ENCODE measurements at regions not wholly inside any gene's neighbourhood (a gene's known extent, or its start where the extent isn't known, plus 50 kb on each side); places are given as distances from the start of the nearest gene placed in this dataset.
"Not testable (repeated sequence)": the region's sequence is repeated elsewhere in the genome, so short reads cannot be mapped to it uniquely, and the experiment has no call there.

DNA sequence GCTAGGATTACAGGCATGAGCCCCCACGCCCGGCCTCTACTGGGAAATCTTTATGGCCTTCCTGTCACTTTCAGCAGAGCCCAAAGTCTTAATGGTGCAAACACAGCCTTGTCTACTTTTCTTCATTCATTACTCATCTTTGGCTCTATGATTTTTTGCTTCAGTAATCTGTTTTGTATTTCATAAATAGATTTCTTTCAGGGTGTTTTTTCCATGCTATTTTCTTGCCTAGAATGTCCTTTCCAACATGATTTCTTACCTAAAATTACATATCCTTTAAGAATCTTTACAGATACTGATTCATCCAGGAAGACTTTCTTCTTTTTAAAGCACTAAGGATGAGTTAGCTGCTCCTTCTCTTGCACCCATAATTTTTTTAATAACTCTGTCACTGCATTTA, 213.0 kb downstream of the TAF11L14 start:
- H3K4me3 ChIP-seq (ENCODE audit: low read length) = no peak overlapping the region
- H3K36me3 ChIP-seq (ENCODE audit: control insufficient read depth, insufficient read depth, low read length) = no peaks in the 10 kb centered on the region
- H3K9me3 ChIP-seq (ENCODE audit: control insufficient read depth, low read depth, low read length) = peaks cover 2% of the 10 kb centered on the region
- WGBS (ENCODE audit: insufficient coverage, low lambda C conversion rate) = 80% methylated on average over 1 of the region's 2 CpGs
- no peaks in the 10 kb centered on the region for H3K27me3 ChIP-seq (ENCODE audit: control insufficient read depth, insufficient read depth, low read length)
- H3K27ac ChIP-seq (ENCODE audit: low read length) = no peak overlapping the region
- no peaks in the 10 kb centered on the region for H3K4me1 ChIP-seq (ENCODE audit: control insufficient read depth, insufficient read depth, low read length)
- no peak for DNase-seq

DNA sequence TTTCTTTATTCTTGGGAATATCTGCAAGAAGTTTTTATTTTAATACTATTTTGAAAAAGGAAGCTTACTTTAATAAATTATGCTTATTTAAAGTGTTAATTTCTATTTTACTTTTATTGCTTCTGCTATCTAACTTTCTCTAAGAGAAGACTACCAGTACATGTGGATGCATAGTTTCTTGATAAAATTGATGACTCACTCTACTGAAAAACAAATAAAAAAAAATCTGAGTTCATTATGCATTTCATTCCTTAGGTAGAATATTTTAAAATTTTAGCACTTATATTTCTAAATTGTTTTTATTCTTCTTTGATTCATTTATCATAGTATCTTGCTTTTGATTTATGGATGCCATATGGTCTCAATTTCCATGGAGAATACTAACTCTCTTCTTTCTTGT, 217.9 kb downstream of the TAF11L14 start:
- Histone ChIP-seq H3K4me3 (ENCODE audit: low read length) (no peak overlapping the region), H3K27me3 (ENCODE audit: control insufficient read depth, insufficient read depth, low read length) (no peaks in the 10 kb centered on the region), H3K36me3 (ENCODE audit: control insufficient read depth, insufficient read depth, low read length) (no peaks in the 10 kb centered on the region), H3K27ac (ENCODE audit: low read length) (no peak overlapping the region), H3K4me1 (ENCODE audit: control insufficient read depth, insufficient read depth, low read length) (no peaks in the 10 kb centered on the region), H3K9me3 (ENCODE audit: control insufficient read depth, low read depth, low read length) (peaks cover 2% of the 10 kb centered on the region)
- no peak for DNase-seq

DNA sequence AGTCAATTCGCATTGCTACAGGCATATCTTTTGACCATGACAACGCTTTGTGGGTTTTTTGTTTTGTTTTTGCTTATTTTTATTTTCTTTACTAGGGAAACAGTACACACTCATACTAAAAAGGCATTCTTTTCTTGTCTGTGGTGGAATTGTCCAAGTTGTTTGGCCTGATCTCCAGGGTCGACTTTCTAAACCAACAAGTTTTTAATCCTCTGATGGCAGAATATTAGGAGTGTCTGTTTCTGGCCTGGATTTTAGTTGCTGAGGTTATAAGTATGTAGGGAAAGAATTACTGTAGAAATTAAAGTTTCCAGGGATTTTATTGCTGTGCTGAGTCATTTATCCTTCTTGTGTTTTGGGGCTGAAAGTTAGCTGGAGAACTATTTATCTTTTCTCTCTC, 218.5 kb downstream of the TAF11L14 start:
- DNase-seq = no peak
- H3K4me3 ChIP-seq (ENCODE audit: low read length) = no peak overlapping the region
- H3K27me3 ChIP-seq (ENCODE audit: control insufficient read depth, insufficient read depth, low read length) = no peaks in the 10 kb centered on the region
- peaks cover 2% of the 10 kb centered on the region for H3K9me3 ChIP-seq (ENCODE audit: control insufficient read depth, low read depth, low read length)
- no peak overlapping the region for H3K27ac ChIP-seq (ENCODE audit: low read length)
- no peaks in the 10 kb centered on the region for H3K4me1 ChIP-seq (ENCODE audit: control insufficient read depth, insufficient read depth, low read length)
- 82% methylated on average over 2 of the region's 3 CpGs for WGBS (ENCODE audit: insufficient coverage, low lambda C conversion rate)
- no peaks in the 10 kb centered on the region for H3K36me3 ChIP-seq (ENCODE audit: control insufficient read depth, insufficient read depth, low read length)

DNA sequence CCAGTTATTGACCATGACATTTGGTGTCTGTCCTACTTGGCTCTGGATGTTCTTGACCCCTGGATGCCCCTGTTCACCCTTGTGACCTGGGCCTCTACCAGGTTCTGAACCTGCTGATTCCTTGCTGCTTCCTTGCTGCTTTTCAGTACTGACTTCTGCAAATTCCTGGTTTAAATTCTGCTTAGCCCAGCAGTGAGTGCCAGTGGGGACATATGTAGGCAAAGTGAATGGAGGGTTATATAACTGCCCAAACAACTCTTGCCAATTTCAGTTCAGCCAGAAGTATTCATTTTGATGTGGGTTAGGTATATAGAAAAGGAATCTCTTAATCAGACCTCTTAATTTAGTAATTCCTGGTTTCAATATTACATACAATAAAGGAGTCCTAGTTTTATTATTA, 220.6 kb downstream of the TAF11L14 start:
- H3K4me3 ChIP-seq (ENCODE audit: low read length) = no peak overlapping the region
- H3K4me1 ChIP-seq (ENCODE audit: control insufficient read depth, insufficient read depth, low read length) = no peaks in the 10 kb centered on the region
- no peaks in the 10 kb centered on the region for H3K36me3 ChIP-seq (ENCODE audit: control insufficient read depth, insufficient read depth, low read length)
- no peak overlapping the region for H3K27ac ChIP-seq (ENCODE audit: low read length)
- no peaks in the 10 kb centered on the region for H3K27me3 ChIP-seq (ENCODE audit: control insufficient read depth, insufficient read depth, low read length)
- DNase-seq = no peak
- no peaks in the 10 kb centered on the region for H3K9me3 ChIP-seq (ENCODE audit: control insufficient read depth, low read depth, low read length)

DNA sequence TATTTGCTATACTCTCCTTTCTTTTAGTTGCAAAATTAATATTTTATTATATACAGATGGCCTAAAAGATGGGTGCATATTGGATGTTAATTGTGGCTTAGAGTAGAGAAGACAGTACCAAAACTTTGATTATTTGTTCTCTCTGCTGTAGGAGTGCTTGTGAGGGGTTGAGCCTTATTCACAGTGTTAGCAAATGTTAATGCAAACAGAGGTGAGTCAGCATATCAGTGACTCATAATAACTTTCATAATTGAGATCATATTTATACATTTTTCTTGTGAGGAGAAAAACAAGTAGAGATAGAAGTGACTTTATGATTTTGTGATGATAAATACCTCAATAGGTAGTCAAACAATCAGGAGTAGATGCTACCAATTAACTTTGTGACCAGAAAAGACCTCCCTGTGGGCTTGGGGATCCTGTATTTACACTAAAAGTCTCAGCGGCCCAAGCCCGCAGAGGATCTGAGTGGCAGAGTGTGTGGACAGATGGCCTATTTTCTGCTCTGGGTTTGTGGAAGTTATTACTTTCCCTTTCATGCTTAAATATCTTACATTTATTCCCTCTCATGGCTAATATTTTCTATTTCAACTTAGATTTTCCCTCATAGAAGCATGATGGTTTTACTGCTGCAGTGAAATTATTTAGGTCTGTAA, 226.5 kb downstream of the TAF11L14 start:
- no peak for DNase-seq
- Histone ChIP-seq H3K4me1 (ENCODE audit: control insufficient read depth, insufficient read depth, low read length) (no peaks in the 10 kb centered on the region), H3K27me3 (ENCODE audit: control insufficient read depth, insufficient read depth, low read length) (no peaks in the 10 kb centered on the region), H3K36me3 (ENCODE audit: control insufficient read depth, insufficient read depth, low read length) (no peaks in the 10 kb centered on the region), H3K27ac (ENCODE audit: low read length) (no peak overlapping the region), H3K4me3 (ENCODE audit: low read length) (no peak overlapping the region), H3K9me3 (ENCODE audit: control insufficient read depth, low read depth, low read length) (no peaks in the 10 kb centered on the region)
- no CpG with 5 or more reads among the region's 2 CpGs for WGBS (ENCODE audit: insufficient coverage, low lambda C conversion rate)

DNA sequence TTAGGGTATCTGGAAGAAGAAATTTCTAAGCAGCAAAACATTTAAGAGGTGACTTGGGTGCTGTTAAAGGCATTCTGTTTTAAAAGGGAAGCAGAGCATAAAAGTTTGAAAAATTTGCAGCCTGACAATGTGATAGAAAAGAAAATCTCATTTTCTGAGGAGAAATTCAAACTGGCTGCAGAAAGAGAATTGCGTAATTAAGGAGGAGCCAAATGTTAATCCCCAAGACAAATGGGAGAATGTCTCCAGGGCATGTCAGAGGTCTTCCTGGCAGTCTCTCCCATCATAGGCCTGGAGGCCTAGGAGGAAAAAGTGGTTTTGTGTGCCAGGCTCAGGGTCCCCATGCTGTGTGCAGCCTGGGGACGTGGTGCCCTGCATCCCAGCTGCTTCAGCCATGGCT, 230.6 kb downstream of the TAF11L14 start:
- 100% methylated on average over 1 of the region's 2 CpGs for WGBS (ENCODE audit: insufficient coverage, low lambda C conversion rate)
- not testable (repeated sequence) for H3K36me3 ChIP-seq (ENCODE audit: control insufficient read depth, insufficient read depth, low read length); H3K27me3 ChIP-seq (ENCODE audit: control insufficient read depth, insufficient read depth, low read length); DNase-seq; H3K27ac ChIP-seq (ENCODE audit: low read length); H3K4me1 ChIP-seq (ENCODE audit: control insufficient read depth, insufficient read depth, low read length); H3K4me3 ChIP-seq (ENCODE audit: low read length); H3K9me3 ChIP-seq (ENCODE audit: control insufficient read depth, low read depth, low read length)

DNA sequence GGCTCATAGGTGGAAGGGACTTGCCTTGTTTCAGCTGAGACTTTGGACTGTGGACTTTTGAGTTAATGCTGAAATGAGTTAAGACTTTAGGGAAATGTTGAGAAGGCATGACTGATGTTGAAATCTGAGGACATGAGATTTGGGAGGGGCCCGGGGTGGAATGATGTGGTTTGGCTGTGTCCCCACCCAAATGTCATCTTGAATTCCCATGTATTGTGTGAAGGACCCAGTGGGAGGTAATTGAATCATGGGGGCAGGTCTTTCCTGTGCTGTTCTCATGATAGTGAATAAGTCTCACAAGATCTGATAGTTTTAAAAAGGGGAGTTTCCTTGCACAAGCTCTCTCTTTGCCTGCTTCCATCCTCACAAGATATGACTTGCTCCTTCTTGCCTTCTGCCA, 231.7 kb downstream of the TAF11L14 start:
- H3K9me3 ChIP-seq (ENCODE audit: control insufficient read depth, low read depth, low read length); H3K4me1 ChIP-seq (ENCODE audit: control insufficient read depth, insufficient read depth, low read length); H3K4me3 ChIP-seq (ENCODE audit: low read length); H3K27ac ChIP-seq (ENCODE audit: low read length); H3K27me3 ChIP-seq (ENCODE audit: control insufficient read depth, insufficient read depth, low read length); DNase-seq; H3K36me3 ChIP-seq (ENCODE audit: control insufficient read depth, insufficient read depth, low read length): not testable (repeated sequence)
- no CpG with 5 or more reads among the region's 1 CpG for WGBS (ENCODE audit: insufficient coverage, low lambda C conversion rate)

DNA sequence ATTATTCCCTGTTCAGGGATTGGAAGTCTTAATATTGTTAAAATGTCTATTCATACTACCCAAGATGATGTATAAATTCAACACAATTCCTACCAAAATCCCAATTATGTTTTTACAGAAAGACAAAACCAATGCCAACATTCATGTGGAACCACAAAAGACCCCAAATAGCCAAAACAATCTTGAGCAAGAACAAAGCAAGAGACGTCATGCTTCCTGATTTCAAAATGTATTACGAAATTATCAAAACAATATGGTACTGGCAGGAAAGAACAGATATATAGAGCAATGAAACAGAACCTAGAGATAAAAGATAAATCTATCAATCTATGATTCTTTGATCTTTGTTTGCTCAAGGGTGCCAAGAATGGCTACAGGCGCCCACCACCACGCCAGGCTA, 237.9 kb downstream of the TAF11L14 start:
- DNase-seq = no peak
- H3K4me3 ChIP-seq (ENCODE audit: low read length) = no peak overlapping the region

DNA sequence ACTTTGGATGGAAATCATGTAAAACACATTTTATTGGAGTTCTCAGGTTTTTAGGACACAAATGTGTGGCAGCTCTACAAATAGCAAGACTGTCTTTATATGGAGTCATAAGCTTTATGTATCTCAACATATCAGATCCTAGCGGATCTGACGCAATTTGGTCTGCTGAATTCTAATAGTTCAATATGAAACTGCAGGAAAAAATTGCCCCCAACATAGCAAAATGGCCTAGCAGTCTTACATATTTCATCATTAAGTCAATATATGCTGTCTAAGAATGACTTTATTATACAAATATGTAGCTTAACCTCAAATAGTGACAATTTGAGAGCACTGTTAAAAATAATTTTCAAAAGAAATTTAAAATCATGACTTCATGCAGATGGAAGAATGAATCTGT, 244.3 kb downstream of the TAF11L14 start:
- Histone ChIP-seq H3K27me3 (ENCODE audit: control insufficient read depth, insufficient read depth, low read length) (no peaks in the 10 kb centered on the region), H3K27ac (ENCODE audit: low read length) (no peak overlapping the region), H3K9me3 (ENCODE audit: control insufficient read depth, low read depth, low read length) (peaks cover 4% of the 10 kb centered on the region), H3K4me3 (ENCODE audit: low read length) (no peak overlapping the region), H3K36me3 (ENCODE audit: control insufficient read depth, insufficient read depth, low read length) (no peaks in the 10 kb centered on the region), H3K4me1 (ENCODE audit: control insufficient read depth, insufficient read depth, low read length) (no peaks in the 10 kb centered on the region)
- 80% methylated on average over 1 of the region's 2 CpGs for WGBS (ENCODE audit: insufficient coverage, low lambda C conversion rate)
- no peak for DNase-seq

More for the DNA sequence above, 237.9 kb downstream of the TAF11L14 start:
- Histone ChIP-seq H3K36me3 (ENCODE audit: control insufficient read depth, insufficient read depth, low read length) (no peaks in the 10 kb centered on the region), H3K9me3 (ENCODE audit: control insufficient read depth, low read depth, low read length) (no peaks in the 10 kb centered on the region), H3K27me3 (ENCODE audit: control insufficient read depth, insufficient read depth, low read length) (no peaks in the 10 kb centered on the region), H3K4me1 (ENCODE audit: control insufficient read depth, insufficient read depth, low read length) (no peaks in the 10 kb centered on the region), H3K27ac (ENCODE audit: low read length) (no peak overlapping the region)
- WGBS (ENCODE audit: insufficient coverage, low lambda C conversion rate) = 100% methylated on average over 2 of the region's 4 CpGs

DNA sequence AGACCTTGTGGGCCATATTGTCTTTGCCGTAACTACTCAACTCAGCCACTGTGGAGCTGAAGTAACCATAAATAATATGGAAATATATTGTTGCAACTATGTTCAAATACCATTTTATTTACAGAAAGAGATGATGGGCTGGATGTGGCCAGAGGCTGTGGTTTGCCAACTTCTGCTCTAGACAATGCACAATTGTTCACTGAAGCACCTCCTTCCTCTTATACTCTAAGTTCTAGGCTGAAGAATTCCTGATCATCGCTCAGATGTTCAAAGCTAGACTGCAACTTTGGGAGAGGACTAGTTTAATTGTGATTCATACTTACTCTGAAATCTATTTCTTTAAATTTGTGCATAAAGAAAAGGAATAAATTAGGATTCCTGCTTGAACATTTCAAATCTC, 245.0 kb downstream of the TAF11L14 start:
- no CpG with 5 or more reads among the region's 2 CpGs for WGBS (ENCODE audit: insufficient coverage, low lambda C conversion rate)
- Histone ChIP-seq H3K4me1 (ENCODE audit: control insufficient read depth, insufficient read depth, low read length) (no peaks in the 10 kb centered on the region), H3K27me3 (ENCODE audit: control insufficient read depth, insufficient read depth, low read length) (no peaks in the 10 kb centered on the region), H3K27ac (ENCODE audit: low read length) (no peak overlapping the region), H3K36me3 (ENCODE audit: control insufficient read depth, insufficient read depth, low read length) (no peaks in the 10 kb centered on the region), H3K9me3 (ENCODE audit: control insufficient read depth, low read depth, low read length) (peaks cover 7% of the 10 kb centered on the region), H3K4me3 (ENCODE audit: low read length) (no peak overlapping the region)
- no peak for DNase-seq

DNA sequence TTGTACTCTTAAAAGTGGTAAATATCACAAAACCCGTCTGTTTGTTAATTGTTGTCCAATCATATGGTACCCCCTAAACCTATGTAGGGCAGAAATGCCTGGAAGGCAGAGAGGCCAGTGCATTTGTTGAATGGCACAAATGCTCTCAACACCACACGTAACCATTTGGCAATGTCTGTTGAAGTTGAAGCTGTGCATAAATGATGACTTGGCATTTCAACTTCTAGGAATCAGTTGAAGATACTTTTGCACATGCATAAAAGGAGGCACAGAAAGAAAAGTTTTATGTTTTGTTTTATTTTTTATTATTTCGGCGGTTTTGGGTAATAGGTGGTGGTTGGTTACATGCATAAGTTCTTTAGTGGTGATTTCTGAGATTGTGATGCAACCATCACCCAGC, 246.6 kb downstream of the TAF11L14 start:
- Histone ChIP-seq H3K27me3 (ENCODE audit: control insufficient read depth, insufficient read depth, low read length) (no peaks in the 10 kb centered on the region), H3K4me1 (ENCODE audit: control insufficient read depth, insufficient read depth, low read length) (no peaks in the 10 kb centered on the region), H3K9me3 (ENCODE audit: control insufficient read depth, low read depth, low read length) (peaks cover 7% of the 10 kb centered on the region), H3K4me3 (ENCODE audit: low read length) (no peak overlapping the region), H3K36me3 (ENCODE audit: control insufficient read depth, insufficient read depth, low read length) (no peaks in the 10 kb centered on the region), H3K27ac (ENCODE audit: low read length) (no peak overlapping the region)
- WGBS (ENCODE audit: insufficient coverage, low lambda C conversion rate) = 85% methylated on average over 3 of the region's 4 CpGs
- DNase-seq = no peak
